NCI-H128 (cell line): ENCODE measurements at regions not wholly inside any gene's neighbourhood (a gene's known extent, or its start where the extent isn't known, plus 50 kb on each side); places are given as distances from the start of the nearest gene placed in this dataset.
"Not testable (repeated sequence)": the region's sequence is repeated elsewhere in the genome, so short reads cannot be mapped to it uniquely, and the experiment has no call there.

ENCODE experiments used
- DNase-seq: peaks from one replicate; lab custom pipeline; 2025; ENCODE audit not compliant: unreplicated experiment; lab: John Stamatoyannopoulos, UW

GRCh38 chr2:2516386-2516785, 185.3 kb upstream of the MYT1L start:
- DNase-seq = no peak

- no peak for DNase-seq
These were observed 181.9 kb upstream of the MYT1L start for GRCh38 chr2:2512931-2513330.

- DNase-seq = no peak
These were observed 176.4 kb upstream of the MYT1L start for GRCh38 chr2:2507417-2507997.

GRCh38 chr2:2506536-2506935, 175.5 kb upstream of the MYT1L start:
- DNase-seq = no peak

GRCh38 chr2:2505604-2506003, 174.5 kb upstream of the MYT1L start:
- no peak for DNase-seq

GRCh38 chr2:2503864-2504418, 172.9 kb upstream of the MYT1L start:
- DNase-seq = no peak

GRCh38 chr2:2502201-2502549, 171.1 kb upstream of the MYT1L start:
- DNase-seq = no peak

GRCh38 chr2:2501454-2502200, 170.6 kb upstream of the MYT1L start:
- no peak for DNase-seq

GRCh38 chr2:2495606-2496005, 164.5 kb upstream of the MYT1L start:
- DNase-seq = no peak

GRCh38 chr2:2493496-2493895, 162.4 kb upstream of the MYT1L start:
- DNase-seq = no peak

- DNase-seq = no peak
These were observed 161.7 kb upstream of the MYT1L start for GRCh38 chr2:2492800-2493199.

GRCh38 chr2:2491964-2492363, 160.9 kb upstream of the MYT1L start:
- no peak for DNase-seq

- DNase-seq = no peak
These were observed 153.2 kb upstream of the MYT1L start for GRCh38 chr2:2484301-2484700.

- no peak for DNase-seq
These were observed 151.8 kb upstream of the MYT1L start for GRCh38 chr2:2482851-2483250.

GRCh38 chr2:2472881-2473280, 141.8 kb upstream of the MYT1L start:
- no peak for DNase-seq

- no peak for DNase-seq
These were observed 141.0 kb upstream of the MYT1L start for GRCh38 chr2:2472044-2472443.

- DNase-seq = no peak
These were observed 135.5 kb upstream of the MYT1L start for GRCh38 chr2:2466534-2466933.

- no peak for DNase-seq
These were observed 133.6 kb upstream of the MYT1L start for GRCh38 chr2:2464643-2465042.

GRCh38 chr2:2464094-2464493, 133.0 kb upstream of the MYT1L start:
- no peak for DNase-seq

- DNase-seq = no peak
These were observed 125.6 kb upstream of the MYT1L start for GRCh38 chr2:2456721-2457120.

- DNase-seq = no peak
These were observed 124.1 kb upstream of the MYT1L start for GRCh38 chr2:2455151-2455550.

GRCh38 chr2:2452961-2453360, 121.9 kb upstream of the MYT1L start:
- no peak for DNase-seq

GRCh38 chr2:2451275-2451674, 120.2 kb upstream of the MYT1L start:
- DNase-seq = not testable (repeated sequence)
